ENCODE measurements at regions not wholly inside any gene's neighbourhood (a gene's known extent, or its start where the extent isn't known, plus 50 kb on each side); places are given as distances from the start of the nearest gene placed in this dataset.

- no peak for DNase-seq (ENCODE audit: low read depth)
- H3K36me3 ChIP-seq (ENCODE audit: control insufficient read depth, insufficient read depth, low read length): no peaks in the 10 kb centered on the region
- no peak for TF ChIP-seq CTCF (IDR thresholded peaks at IDR 0.05; ENCODE audit: insufficient read depth, low read length, poor library complexity, severe bottlenecking)
- no peak overlapping the region for H3K4me3 ChIP-seq (ENCODE audit: low read depth, low read length)
- H3K27me3 ChIP-seq (ENCODE audit: control insufficient read depth, insufficient read depth, low read length): no peaks in the 10 kb centered on the region
These were observed 328.1 kb downstream of the NR4A2 start for GRCh38 chr2:156004459-156004858.

- no peak overlapping the region for H3K4me3 ChIP-seq (ENCODE audit: low read depth, low read length)
- DNase-seq (ENCODE audit: low read depth): no peak
- no peak for TF ChIP-seq CTCF (IDR thresholded peaks at IDR 0.05; ENCODE audit: insufficient read depth, low read length, poor library complexity, severe bottlenecking)
- no peaks in the 10 kb centered on the region for H3K36me3 ChIP-seq (ENCODE audit: control insufficient read depth, insufficient read depth, low read length)
- H3K27me3 ChIP-seq (ENCODE audit: control insufficient read depth, insufficient read depth, low read length): no peaks in the 10 kb centered on the region
These were observed 328.7 kb downstream of the NR4A2 start for GRCh38 chr2:156003780-156004179.

GRCh38 chr2:156001851-156002250 is 330.7 kb downstream of the NR4A2 start:
- no peaks in the 10 kb centered on the region for H3K36me3 ChIP-seq (ENCODE audit: control insufficient read depth, insufficient read depth, low read length)

GRCh38 chr2:155997538-155997937 is 335.0 kb downstream of the NR4A2 start:
- no peak for TF ChIP-seq CTCF (IDR thresholded peaks at IDR 0.05; ENCODE audit: insufficient read depth, low read length, poor library complexity, severe bottlenecking)
- no peaks in the 10 kb centered on the region for H3K36me3 ChIP-seq (ENCODE audit: control insufficient read depth, insufficient read depth, low read length)
- no peak overlapping the region for H3K4me3 ChIP-seq (ENCODE audit: low read depth, low read length)
- H3K27me3 ChIP-seq (ENCODE audit: control insufficient read depth, insufficient read depth, low read length): no peaks in the 10 kb centered on the region
- no peak for DNase-seq (ENCODE audit: low read depth)

More at GRCh38 chr2:156001851-156002250, 330.7 kb downstream of the NR4A2 start:
- DNase-seq (ENCODE audit: low read depth): no peak
- Histone ChIP-seq H3K27me3 (ENCODE audit: control insufficient read depth, insufficient read depth, low read length) (no peaks in the 10 kb centered on the region), H3K4me3 (ENCODE audit: low read depth, low read length) (no peak overlapping the region)
- no peak for TF ChIP-seq CTCF (IDR thresholded peaks at IDR 0.05; ENCODE audit: insufficient read depth, low read length, poor library complexity, severe bottlenecking)

- no peak for DNase-seq (ENCODE audit: low read depth)
- Histone ChIP-seq H3K4me3 (ENCODE audit: low read depth, low read length) (no peak overlapping the region), H3K36me3 (ENCODE audit: control insufficient read depth, insufficient read depth, low read length) (no peaks in the 10 kb centered on the region), H3K27me3 (ENCODE audit: control insufficient read depth, insufficient read depth, low read length) (no peaks in the 10 kb centered on the region)
- no peak for TF ChIP-seq CTCF (IDR thresholded peaks at IDR 0.05; ENCODE audit: insufficient read depth, low read length, poor library complexity, severe bottlenecking)
These were observed 338.2 kb downstream of the NR4A2 start for GRCh38 chr2:155994315-155994714.

- DNase-seq (ENCODE audit: low read depth): no peak
- Histone ChIP-seq H3K4me3 (ENCODE audit: low read depth, low read length) (no peak overlapping the region), H3K36me3 (ENCODE audit: control insufficient read depth, insufficient read depth, low read length) (no peaks in the 10 kb centered on the region), H3K27me3 (ENCODE audit: control insufficient read depth, insufficient read depth, low read length) (no peaks in the 10 kb centered on the region)
- no peak for TF ChIP-seq CTCF (IDR thresholded peaks at IDR 0.05; ENCODE audit: insufficient read depth, low read length, poor library complexity, severe bottlenecking)
These were observed 348.7 kb downstream of the NR4A2 start for GRCh38 chr2:155983845-155984244.
